ENCODE measurements at regions not wholly inside any gene's neighbourhood (a gene's known extent, or its start where the extent isn't known, plus 50 kb on each side); places are given as distances from the start of the nearest gene placed in this dataset.

GRCh38 chr13:33518452-33518851, 232.9 kb upstream of the STARD13 start:
- DNase-seq (ENCODE audit: low read depth) = no peak

- no peak for DNase-seq (ENCODE audit: low read depth)
Observed at GRCh38 chr13:33519561-33520467, 234.3 kb upstream of the STARD13 start.

- DNase-seq (ENCODE audit: low read depth) = no peak
Observed at GRCh38 chr13:33520468-33520839, 234.9 kb upstream of the STARD13 start.

DNA sequence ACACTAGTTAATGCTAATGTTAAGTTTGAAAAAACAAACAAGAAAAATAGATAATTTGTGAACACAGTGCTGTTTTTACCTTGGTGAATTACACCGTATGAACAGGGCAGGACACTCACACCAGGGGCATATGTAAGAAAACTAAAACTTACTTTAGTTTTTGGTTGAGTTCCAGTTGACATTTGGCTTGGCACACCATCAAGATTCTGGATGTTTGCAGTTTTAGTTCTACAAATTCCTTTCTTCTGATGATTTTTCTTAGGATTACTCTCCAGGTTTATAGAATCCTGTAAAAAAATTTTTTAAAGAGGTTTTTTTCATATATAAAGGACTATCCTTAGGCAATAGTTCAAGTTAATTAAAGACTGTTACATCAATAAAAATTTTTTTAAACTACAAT, 238.5 kb upstream of the STARD13 start:
- no peak for DNase-seq (ENCODE audit: low read depth)

DNA sequence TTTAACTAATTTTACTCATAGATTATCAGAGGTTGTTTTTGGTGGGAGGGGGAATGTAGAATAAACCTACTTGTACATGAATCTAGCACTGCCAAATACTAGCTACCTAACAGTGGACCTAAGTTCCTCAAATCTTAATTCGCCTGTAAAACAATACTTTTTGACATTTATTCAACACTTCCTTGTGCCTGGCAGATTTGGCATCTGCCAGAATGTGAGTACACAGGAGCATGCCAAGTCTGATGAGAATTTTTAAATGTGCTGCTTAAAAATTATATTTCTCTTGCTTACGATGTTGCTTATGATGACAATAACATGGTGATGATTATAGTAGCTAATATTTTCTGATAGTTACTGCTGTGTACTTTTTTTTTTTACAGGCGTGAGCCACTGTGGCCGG, 240.2 kb upstream of the STARD13 start:
- DNase-seq (ENCODE audit: low read depth) = no peak

GRCh38 chr13:33526718-33527117, 241.2 kb upstream of the STARD13 start:
- DNase-seq (ENCODE audit: low read depth) = no peak

GRCh38 chr13:33528896-33529295, 243.3 kb upstream of the STARD13 start:
- no peak for DNase-seq (ENCODE audit: low read depth)

GRCh38 chr13:33531484-33531883, 245.9 kb upstream of the STARD13 start:
- DNase-seq (ENCODE audit: low read depth) = no peak

DNA sequence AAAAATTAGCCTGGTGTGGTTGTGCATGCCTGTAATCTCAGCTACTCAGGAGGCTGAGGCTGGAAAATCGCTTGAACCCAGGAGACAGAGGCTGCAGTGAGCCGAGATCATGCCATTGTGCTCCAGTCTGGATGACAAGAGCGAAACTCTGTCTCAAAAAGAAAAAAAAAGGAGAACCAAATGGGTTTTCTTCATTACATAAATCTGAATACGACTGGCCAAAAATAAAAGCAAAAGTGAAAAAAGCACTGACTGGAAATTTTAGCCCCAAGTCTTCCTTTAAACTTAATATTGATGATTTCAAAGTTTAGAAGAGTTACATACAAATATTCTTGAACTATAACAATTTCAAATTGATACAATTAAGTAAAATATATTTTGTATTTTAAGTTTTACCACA, 249.5 kb upstream of the STARD13 start:
- no peak for DNase-seq (ENCODE audit: low read depth)

DNA sequence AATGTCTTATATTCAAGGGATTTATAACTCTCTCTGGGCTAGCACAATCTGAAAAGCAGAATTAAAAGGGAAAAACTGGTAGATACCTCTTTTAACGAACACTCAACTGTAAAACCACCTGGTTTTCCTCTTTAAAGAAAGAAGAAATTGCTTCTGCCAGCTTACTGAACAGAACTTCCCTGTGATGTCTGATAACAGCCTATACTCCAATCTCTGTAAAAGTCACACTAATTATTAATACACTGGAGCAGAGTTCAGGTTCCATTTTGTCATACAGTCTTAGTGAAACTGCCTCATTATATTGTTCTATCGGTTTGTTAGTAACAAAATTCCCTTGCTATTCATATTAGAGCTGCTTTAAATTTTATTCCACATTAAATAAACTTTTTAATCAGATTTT, 251.0 kb upstream of the STARD13 start:
- no peak for DNase-seq (ENCODE audit: low read depth)

DNA sequence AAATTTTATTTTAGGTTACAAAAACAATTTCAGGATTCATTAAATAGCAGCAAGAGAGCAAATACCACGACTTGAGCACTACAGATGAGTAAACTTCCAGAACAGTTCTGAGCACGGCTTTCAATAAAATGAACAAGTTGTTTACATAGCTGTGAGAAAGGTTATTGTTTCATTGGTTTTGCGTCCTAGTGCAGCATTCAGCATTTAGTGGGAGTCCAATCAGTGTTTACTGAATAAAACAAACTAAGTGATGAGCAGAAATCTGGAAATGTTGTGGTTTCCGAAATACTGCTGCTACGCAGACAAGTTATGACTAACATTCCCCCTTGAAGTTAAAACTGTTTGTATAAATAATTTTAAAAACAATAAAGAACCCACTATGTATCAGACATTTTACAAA, 251.5 kb upstream of the STARD13 start:
- no peak for DNase-seq (ENCODE audit: low read depth)

GRCh38 chr13:33537676-33538075, 252.1 kb upstream of the STARD13 start:
- DNase-seq (ENCODE audit: low read depth) = no peak

- DNase-seq (ENCODE audit: low read depth) = no peak
Observed at GRCh38 chr13:33541456-33541855, 255.9 kb upstream of the STARD13 start.

- no peak for DNase-seq (ENCODE audit: low read depth)
Observed at GRCh38 chr13:33541962-33542308, 256.4 kb upstream of the STARD13 start.

DNA sequence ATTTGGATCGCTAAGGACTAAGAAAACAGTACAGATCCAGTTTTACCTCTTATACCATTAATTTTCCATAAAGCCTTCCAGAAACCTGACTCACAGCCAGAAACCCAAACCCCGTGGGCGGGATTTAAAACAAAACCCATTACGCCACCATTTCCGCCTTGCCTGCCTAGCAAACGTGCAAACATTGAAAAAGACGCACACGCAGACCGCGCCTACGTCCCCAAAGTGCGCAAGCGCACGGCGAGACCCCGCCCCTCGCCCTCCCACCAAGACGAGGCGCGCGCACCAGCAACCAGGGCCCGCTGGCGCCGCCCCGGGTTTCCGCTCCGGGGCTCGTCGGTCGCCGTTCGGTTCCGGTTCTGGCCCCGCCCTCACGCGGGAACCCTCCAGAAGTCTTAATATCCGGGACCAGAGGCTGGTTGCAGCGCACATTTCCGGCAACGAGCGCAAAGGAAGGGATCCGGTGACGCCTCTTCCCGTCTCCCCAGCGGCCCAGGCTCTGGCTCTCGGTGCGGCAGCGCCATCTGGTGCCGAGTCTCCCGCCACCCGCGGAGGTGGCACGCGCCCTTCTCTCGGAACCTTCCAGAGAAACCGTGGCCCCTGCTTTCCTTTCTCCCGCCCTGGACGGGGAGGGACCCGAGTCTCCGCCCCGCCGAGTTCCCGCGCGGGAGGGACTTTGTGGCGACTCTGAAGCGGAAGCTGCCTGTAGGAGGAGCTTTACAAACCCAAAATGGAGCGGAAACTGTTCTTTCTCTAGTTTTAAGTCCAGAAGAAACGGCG, 256.9 kb upstream of the STARD13 start:
- DNase-seq (ENCODE audit: low read depth) = peak; percentile 99

DNA sequence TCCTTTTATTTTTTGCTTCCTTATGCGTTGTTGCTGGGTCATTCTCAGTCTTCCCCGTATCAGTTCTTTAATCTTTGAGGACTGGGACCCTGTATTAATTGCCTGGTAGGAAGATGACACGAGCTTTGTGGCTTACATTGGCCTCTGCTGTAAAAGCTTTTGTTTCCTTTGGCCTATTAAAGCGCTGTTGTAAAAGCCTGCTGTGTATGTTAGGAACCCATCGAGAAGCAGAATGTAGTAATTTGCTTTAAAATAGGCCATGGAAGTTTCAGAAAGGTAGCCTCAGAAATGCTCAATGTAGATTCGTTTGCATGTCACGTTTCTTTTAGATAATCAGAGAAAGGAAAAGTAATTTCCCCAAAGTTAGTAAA, 257.5 kb upstream of the STARD13 start:
- no peak for DNase-seq (ENCODE audit: low read depth)

DNA sequence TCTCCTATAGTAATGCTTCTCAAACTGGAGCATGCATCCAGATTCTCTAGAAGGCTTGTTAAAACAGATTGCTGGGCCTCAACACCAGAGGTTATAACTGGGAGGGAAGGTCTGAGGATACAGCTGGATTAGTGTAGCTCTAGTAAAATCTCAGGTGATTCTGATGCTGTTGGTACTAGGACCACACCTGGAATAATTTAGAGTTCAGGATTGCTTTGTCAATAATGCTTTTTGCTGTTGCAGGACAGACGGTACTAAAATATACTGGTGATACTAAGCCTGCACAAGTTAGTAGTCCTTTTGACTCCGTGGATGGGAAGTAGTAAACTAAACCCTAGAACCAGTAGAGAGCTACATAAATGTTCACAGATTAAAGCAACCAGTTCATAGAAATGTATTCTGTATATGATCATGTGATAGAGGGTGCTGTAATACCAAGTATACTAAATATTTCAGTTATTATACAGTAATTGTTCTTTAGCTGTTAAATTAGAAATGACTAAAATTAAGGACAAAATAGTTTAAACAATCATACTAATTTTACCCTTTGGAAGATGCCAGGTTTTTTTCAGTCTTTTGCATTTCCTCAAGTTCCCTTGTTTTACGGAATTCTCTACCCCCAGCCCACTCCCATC, 258.2 kb upstream of the STARD13 start:
- no peak for DNase-seq (ENCODE audit: low read depth)

- no peak for DNase-seq (ENCODE audit: low read depth)
Observed at GRCh38 chr13:33544308-33544707, 258.8 kb upstream of the STARD13 start.

DNA sequence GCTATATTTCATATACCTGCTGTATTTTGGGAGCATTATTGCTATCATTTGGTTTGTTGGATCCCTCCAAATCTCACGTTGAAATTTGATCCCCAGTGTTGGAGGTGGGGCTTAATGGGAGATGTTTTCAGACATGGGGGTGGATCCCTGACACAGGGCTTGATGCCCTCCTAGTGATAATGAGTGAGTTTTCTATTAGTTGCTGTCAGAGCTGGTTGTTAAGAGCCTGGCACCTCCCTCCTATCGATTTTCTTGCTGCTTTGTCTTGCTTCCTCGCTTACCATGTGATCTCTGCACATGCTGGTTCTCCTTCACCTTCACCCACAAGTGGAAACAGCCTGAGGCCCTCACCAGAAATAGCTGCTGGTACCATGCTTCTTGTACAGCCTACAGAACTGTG, 259.9 kb upstream of the STARD13 start:
- no peak for DNase-seq (ENCODE audit: low read depth)

DNA sequence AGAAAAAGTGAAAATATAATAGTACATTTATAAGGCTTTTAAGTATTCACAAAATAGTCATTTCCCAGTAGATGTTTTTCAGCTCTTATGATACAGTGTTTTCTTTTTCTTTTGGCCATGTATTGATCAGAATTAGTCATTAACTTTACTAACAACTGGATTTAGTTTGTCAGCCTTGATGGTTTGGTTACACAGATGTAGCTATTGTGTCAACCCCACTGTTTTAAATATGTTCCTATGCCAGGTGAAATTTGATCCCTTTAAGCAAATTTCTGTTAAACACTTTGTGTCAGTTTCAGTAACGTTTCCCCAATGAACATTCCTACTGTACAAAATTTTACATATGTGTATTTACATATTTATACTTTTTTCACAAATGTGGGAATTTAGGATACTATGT, 261.5 kb upstream of the STARD13 start:
- DNase-seq (ENCODE audit: low read depth) = no peak

- DNase-seq (ENCODE audit: low read depth) = no peak
Observed at GRCh38 chr13:33548069-33548468, 262.5 kb upstream of the STARD13 start.

- DNase-seq (ENCODE audit: low read depth) = no peak
Observed at GRCh38 chr13:33550276-33550675, 264.7 kb upstream of the STARD13 start.

DNA sequence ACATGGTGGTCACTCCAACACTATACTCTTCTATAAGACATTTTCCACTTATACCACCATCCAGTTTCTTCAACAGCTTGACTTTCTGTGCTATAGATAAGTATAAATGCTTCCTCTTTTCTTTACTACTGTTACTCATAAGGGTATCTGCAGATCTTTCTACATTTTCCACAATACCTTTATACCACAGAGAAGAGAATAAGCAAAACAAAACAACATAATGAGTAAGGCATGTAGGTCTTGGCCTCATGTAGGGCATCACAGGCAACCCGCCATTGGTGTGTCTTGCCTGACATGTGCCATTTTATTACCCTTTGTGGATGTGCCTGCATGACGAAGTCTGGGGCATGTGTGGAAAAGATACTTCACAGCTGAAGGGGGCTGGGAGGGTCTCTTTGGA, 265.3 kb upstream of the STARD13 start:
- no peak for DNase-seq (ENCODE audit: low read depth)

All from T follicular helper cell (primary cell).